ENCODE measurements at regions not wholly inside any gene's neighbourhood (a gene's known extent, or its start where the extent isn't known, plus 50 kb on each side); places are given as distances from the start of the nearest gene placed in this dataset.

- TF ChIP-seq EZH2 (IDR thresholded peaks at IDR 0.05; ENCODE audit: borderline replicate concordance, low read depth, low read length, poor library complexity, severe bottlenecking) (no peak), CTCF (conservative IDR thresholded peaks at IDR 0.05; ENCODE audit: low read depth, low read length) (no peak)
- no peaks in the 10 kb centered on the region for H3K36me3 ChIP-seq (ENCODE audit: insufficient read depth, low read length, poor library complexity, severe bottlenecking)
- ChIA-PET CTCF (no interaction called here), POLR2A (ENCODE audit: low non-redundant PET) (no interaction called here)
- no TSS peak for BruUV-seq (replicated peaks)
- intact Hi-C loops (cut with micrococcal nuclease; ENCODE audit: unreplicated experiment): no loop called here
- H3K27me3 ChIP-seq (replicated peaks; ENCODE audit: insufficient read depth, low read depth, low read length, poor library complexity): no peaks in the 10 kb centered on the region
- peaks cover 5% of the 10 kb centered on the region for H3K9me3 ChIP-seq (ENCODE audit: low read depth, low read length, poor library complexity, severe bottlenecking)
- no peak for DNase-seq (ENCODE audit: low spot score)
- no peaks in the 10 kb centered on the region for H3K4me1 ChIP-seq (ENCODE audit: insufficient read depth, low read length, poor library complexity, severe bottlenecking)
- H3K27ac ChIP-seq (ENCODE audit: low read depth, low read length, poor library complexity, severe bottlenecking): no peak overlapping the region
- H3K4me3 ChIP-seq (ENCODE audit: low read depth, low read length, poor library complexity, severe bottlenecking): no peak overlapping the region
Observed at GRCh38 chrX:141969706-141970105, 66.0 kb downstream of the MAGEC1 start.

- no peaks in the 10 kb centered on the region for H3K36me3 ChIP-seq (ENCODE audit: insufficient read depth, low read length, poor library complexity, severe bottlenecking)
- no TSS peak for BruUV-seq (replicated peaks)
- peaks cover 3% of the 10 kb centered on the region for H3K9me3 ChIP-seq (ENCODE audit: low read depth, low read length, poor library complexity, severe bottlenecking)
- TF ChIP-seq EZH2 (IDR thresholded peaks at IDR 0.05; ENCODE audit: borderline replicate concordance, low read depth, low read length, poor library complexity, severe bottlenecking) (no peak), CTCF (conservative IDR thresholded peaks at IDR 0.05; ENCODE audit: low read depth, low read length) (no peak)
- H3K4me3 ChIP-seq (ENCODE audit: low read depth, low read length, poor library complexity, severe bottlenecking): no peak overlapping the region
- POLR2A ChIA-PET (ENCODE audit: low non-redundant PET): no interaction called here
- no peak overlapping the region for H3K27ac ChIP-seq (ENCODE audit: low read depth, low read length, poor library complexity, severe bottlenecking)
- CTCF ChIA-PET: no interaction called here
- no peaks in the 10 kb centered on the region for H3K4me1 ChIP-seq (ENCODE audit: insufficient read depth, low read length, poor library complexity, severe bottlenecking)
- DNase-seq (ENCODE audit: low spot score): no peak
- intact Hi-C loops (cut with micrococcal nuclease; ENCODE audit: unreplicated experiment): no loop called here
- H3K27me3 ChIP-seq (replicated peaks; ENCODE audit: insufficient read depth, low read depth, low read length, poor library complexity): no peaks in the 10 kb centered on the region
Observed at GRCh38 chrX:141960578-141960977, 56.9 kb downstream of the MAGEC1 start.

Measured in A673 (cell line).